ENCODE measurements at regions not wholly inside any gene's neighbourhood (a gene's known extent, or its start where the extent isn't known, plus 50 kb on each side); places are given as distances from the start of the nearest gene placed in this dataset.
"Not testable (repeated sequence)": the region's sequence is repeated elsewhere in the genome, so short reads cannot be mapped to it uniquely, and the experiment has no call there.

- no peak for DNase-seq
These were observed 246.2 kb upstream of the SEMA3C start for GRCh38 chr7:81165070-81165469.

- no peak for DNase-seq
These were observed 244.1 kb upstream of the SEMA3C start for GRCh38 chr7:81162771-81163525.

- DNase-seq = no peak
These were observed 243.4 kb upstream of the SEMA3C start for GRCh38 chr7:81162234-81162633.

GRCh38 chr7:81161451-81162075, 242.7 kb upstream of the SEMA3C start:
- DNase-seq = no peak

GRCh38 chr7:81159402-81159801, 240.6 kb upstream of the SEMA3C start:
- no peak for DNase-seq

- no peak for DNase-seq
These were observed 239.3 kb upstream of the SEMA3C start for GRCh38 chr7:81158189-81158588.

- DNase-seq = no peak
These were observed 237.0 kb upstream of the SEMA3C start for GRCh38 chr7:81155654-81156373.

GRCh38 chr7:81154565-81154964, 235.7 kb upstream of the SEMA3C start:
- no peak for DNase-seq

- DNase-seq = not testable (repeated sequence)
These were observed 234.1 kb upstream of the SEMA3C start for GRCh38 chr7:81152925-81153324.

GRCh38 chr7:81150951-81151361, 232.1 kb upstream of the SEMA3C start:
- DNase-seq = no peak

GRCh38 chr7:81143856-81144255, 225.0 kb upstream of the SEMA3C start:
- no peak for DNase-seq

GRCh38 chr7:81141257-81142205, 222.7 kb upstream of the SEMA3C start:
- DNase-seq = not testable (repeated sequence)

- DNase-seq = no peak
These were observed 221.9 kb upstream of the SEMA3C start for GRCh38 chr7:81140775-81141174.

- no peak for DNase-seq
These were observed 221.4 kb upstream of the SEMA3C start for GRCh38 chr7:81140252-81140651.

- DNase-seq = no peak
These were observed 220.0 kb upstream of the SEMA3C start for GRCh38 chr7:81138870-81139269.

- DNase-seq = no peak
These were observed 216.5 kb upstream of the SEMA3C start for GRCh38 chr7:81135324-81135723.

- DNase-seq = no peak
These were observed 209.2 kb upstream of the SEMA3C start for GRCh38 chr7:81128011-81128410.

- DNase-seq = no peak
These were observed 202.0 kb upstream of the SEMA3C start for GRCh38 chr7:81120803-81121202.

GRCh38 chr7:81120111-81120510, 201.3 kb upstream of the SEMA3C start:
- no peak for DNase-seq

GRCh38 chr7:81114633-81115032, 195.8 kb upstream of the SEMA3C start:
- no peak for DNase-seq

- DNase-seq = no peak
These were observed 193.9 kb upstream of the SEMA3C start for GRCh38 chr7:81112731-81113130.

- no peak for DNase-seq
These were observed 193.1 kb upstream of the SEMA3C start for GRCh38 chr7:81111781-81112540.
